ENCODE measurements at regions not wholly inside any gene's neighbourhood (a gene's known extent, or its start where the extent isn't known, plus 50 kb on each side); places are given as distances from the start of the nearest gene placed in this dataset.
A peak's percentile ranks its signal among the peaks of the same experiment; 100 is the strongest.

DNA sequence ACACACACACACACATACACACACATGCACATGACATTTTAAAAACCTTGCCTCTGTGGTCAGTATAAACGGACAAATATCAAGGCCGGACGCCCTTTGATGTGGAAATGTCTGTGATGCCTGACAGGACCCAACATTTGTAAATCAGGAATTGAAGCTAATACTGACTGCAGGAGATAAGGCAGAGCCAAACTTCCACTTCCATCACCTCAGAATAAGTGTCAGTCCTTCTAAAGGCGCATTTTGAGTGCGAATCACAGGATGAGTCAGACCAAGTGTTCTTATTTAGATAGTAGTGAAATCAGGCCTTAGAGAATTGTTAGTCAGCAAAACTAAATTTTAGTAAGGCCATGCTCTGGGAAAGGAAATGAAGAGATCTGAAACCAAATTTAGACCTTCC lies 211.7 kb upstream of the LRATD1 start:
- no peak for DNase-seq (ENCODE audit: low spot score)
- TF ChIP-seq, protein P1, sequence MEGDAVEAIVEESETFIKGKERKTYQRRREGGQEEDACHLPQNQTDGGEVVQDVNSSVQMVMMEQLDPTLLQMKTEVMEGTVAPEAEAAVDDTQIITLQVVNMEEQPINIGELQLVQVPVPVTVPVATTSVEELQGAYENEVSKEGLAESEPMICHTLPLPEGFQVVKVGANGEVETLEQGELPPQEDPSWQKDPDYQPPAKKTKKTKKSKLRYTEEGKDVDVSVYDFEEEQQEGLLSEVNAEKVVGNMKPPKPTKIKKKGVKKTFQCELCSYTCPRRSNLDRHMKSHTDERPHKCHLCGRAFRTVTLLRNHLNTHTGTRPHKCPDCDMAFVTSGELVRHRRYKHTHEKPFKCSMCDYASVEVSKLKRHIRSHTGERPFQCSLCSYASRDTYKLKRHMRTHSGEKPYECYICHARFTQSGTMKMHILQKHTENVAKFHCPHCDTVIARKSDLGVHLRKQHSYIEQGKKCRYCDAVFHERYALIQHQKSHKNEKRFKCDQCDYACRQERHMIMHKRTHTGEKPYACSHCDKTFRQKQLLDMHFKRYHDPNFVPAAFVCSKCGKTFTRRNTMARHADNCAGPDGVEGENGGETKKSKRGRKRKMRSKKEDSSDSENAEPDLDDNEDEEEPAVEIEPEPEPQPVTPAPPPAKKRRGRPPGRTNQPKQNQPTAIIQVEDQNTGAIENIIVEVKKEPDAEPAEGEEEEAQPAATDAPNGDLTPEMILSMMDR (IDR thresholded peaks at IDR 0.05; ENCODE audit: borderline replicate concordance, control extremely low read depth, extremely low read depth, insufficient read depth, missing control alignments) = no peak
- in situ Hi-C loops (cut with MboI; ENCODE audit: low sequenced_read_pairs, unreplicated experiment) = no loop called here

DNA sequence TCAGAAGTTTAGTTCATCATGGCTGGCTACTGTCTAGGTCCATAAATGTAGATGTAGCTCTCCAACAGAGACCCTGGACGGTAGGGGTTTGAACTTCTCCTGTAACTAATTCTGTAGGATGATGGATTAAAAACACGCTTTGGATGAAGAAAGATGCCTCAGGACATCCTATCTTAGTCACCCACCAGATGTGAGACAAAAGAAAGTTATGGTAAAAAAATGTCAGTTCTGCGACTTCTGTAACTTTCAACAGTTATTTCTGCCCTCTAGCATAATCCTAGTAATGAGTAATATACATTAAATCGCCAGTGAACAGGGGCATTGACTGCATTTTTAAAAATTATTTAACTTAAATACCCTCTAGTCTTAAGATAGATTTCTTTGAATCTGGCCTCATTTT lies 210.1 kb upstream of the LRATD1 start:
- TF ChIP-seq, protein P1 (IDR thresholded peaks at IDR 0.05; ENCODE audit: borderline replicate concordance, control extremely low read depth, extremely low read depth, insufficient read depth, missing control alignments) = no peak
- DNase-seq (ENCODE audit: low spot score) = no peak
- in situ Hi-C loops (cut with MboI; ENCODE audit: low sequenced_read_pairs, unreplicated experiment) = no loop called here

DNA sequence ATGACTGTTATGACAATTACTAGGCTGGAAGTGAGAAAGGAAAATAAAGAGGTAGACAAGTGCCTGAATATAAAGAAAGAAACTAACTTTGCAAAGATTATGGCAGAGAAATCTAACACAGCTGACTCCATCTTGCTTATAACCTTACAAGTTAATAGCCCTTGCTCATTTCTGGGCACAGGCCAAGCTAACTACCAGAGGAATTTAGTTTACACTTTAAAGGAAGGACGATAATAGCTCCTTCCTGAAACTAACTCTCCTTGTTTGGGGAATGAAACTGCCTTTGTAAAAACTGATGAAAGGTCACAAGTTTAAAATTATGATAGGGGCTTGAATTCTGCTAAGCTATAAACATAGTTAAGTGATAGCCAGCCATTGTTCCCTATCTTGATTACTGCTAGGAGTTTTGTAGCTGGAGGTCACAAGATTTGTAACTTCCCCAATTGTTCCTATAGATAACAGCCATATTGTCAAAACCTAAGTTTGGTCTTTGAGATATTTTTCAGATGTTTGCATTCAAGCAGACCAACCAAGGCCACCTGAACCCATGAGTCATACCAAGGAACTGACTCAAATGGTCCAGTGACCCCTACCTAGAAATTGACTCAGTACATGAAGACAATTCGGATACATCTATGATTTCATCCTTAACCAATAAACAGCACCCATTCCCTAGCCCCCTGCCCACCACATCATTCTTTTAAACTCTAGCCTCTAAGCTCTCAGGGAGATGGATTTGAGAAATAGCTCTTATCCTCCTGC lies 209.2 kb upstream of the LRATD1 start:
- TF ChIP-seq, protein P1 (IDR thresholded peaks at IDR 0.05; ENCODE audit: borderline replicate concordance, control extremely low read depth, extremely low read depth, insufficient read depth, missing control alignments) = no peak
- in situ Hi-C loops (cut with MboI; ENCODE audit: low sequenced_read_pairs, unreplicated experiment) = no loop called here
- DNase-seq (ENCODE audit: low spot score) = no peak

DNA sequence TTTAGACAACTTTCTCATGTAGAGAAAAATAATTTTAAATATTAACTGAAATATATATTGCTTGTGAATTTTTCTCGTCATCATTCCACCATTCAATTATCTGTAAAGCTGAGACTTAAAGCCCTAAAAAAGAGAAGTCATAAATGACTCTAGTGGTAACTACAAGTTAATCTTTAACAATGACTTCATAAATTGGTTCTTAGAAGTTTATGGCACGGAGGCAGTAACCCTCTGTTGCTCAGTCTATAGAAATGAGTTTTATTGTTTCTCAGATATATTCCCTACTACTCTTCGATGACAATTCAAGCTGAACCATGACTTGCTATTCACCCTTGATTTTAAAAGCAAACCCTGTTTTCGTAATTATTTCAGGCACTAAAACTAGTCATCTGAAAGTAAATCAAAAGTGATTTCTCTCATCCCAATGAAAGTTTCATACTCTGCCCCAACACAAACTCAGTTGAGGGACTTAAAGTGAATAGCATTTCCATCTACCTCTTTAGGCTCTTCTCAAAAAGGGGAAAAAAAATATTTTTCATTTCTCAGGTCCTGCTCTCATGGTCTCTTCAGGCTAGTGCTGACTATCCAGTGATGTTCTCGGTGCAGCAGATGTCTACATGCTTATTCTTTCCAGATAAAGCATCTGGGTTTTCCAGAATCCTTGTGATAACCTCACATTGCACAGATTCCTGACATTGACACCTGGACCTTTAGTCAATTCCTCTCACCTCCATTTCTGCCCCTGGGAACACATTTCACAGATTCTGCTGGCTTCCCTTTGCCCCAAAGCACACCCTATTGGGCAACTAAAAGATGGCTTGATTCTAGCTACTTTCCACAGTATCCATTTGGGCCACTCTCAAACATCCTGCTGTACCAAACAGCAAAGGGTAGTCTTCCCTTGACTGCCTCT lies 207.8 kb upstream of the LRATD1 start:
- in situ Hi-C loops (cut with MboI; ENCODE audit: low sequenced_read_pairs, unreplicated experiment) = no loop called here
- no peak for DNase-seq (ENCODE audit: low spot score)
- TF ChIP-seq, protein P1 (IDR thresholded peaks at IDR 0.05; ENCODE audit: borderline replicate concordance, control extremely low read depth, extremely low read depth, insufficient read depth, missing control alignments) = no peak

DNA sequence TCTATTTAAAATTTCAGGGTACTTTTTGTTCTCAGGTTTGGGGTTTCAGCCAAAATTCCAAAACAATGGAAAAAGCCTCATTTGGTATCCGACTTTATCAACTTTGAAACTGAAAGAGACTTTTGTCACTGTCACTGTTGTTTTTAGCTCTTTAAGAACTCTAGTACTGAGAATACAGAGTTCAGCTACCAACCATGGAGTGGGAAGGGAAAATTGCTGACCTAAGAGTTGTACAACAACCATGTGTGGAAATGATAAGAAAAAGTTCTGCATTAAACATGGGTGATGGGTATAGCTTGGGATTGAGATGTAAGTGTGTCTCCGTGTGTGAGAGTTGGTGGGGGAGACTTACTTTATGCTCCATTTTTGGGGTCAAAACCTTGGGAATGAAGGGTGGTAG lies 206.6 kb upstream of the LRATD1 start:
- TF ChIP-seq, protein P1 (IDR thresholded peaks at IDR 0.05; ENCODE audit: borderline replicate concordance, control extremely low read depth, extremely low read depth, insufficient read depth, missing control alignments) = no peak
- in situ Hi-C loops (cut with MboI; ENCODE audit: low sequenced_read_pairs, unreplicated experiment) = no loop called here
- no peak for DNase-seq (ENCODE audit: low spot score)

DNA sequence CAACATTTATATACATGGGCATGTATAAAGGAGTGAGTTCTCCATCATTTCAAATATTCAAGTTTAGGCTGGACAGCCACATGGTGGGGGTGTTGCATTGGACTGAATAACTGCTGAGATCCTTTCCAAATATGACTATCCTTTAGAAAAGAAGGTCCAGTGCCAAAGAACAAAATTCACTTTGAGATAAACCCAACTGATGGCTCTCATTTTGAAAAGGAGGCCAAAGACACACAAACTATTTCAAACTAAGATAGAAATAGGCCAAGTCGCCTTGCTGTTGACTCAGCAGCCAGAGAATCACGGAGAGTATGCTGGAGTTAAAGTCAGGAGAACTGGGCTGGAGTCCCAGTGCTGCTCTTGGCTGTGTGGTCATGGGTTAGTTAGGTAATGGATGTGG lies 204.5 kb upstream of the LRATD1 start:
- in situ Hi-C loops (cut with MboI; ENCODE audit: low sequenced_read_pairs, unreplicated experiment) = no loop called here
- no peak for DNase-seq (ENCODE audit: low spot score)
- TF ChIP-seq, protein P1 (IDR thresholded peaks at IDR 0.05; ENCODE audit: borderline replicate concordance, control extremely low read depth, extremely low read depth, insufficient read depth, missing control alignments) = peak; percentile 26
